H1 (cell line): ENCODE measurements at regions not wholly inside any gene's neighbourhood (a gene's known extent, or its start where the extent isn't known, plus 50 kb on each side); places are given as distances from the start of the nearest gene placed in this dataset.

Experiments
- CTCF ChIA-PET: fragments of 300-600 bp; sonication (Branson Sonifier 250); formaldehyde crosslinking; loops from one replicate; lab custom pipeline; 2021; ENCODE audit not compliant: partially characterized antibody; lab: Charles Lee
- POLR2A ChIA-PET: fragments of 300-600 bp; sonication (Branson Sonifier 250); formaldehyde crosslinking; loops from one replicate; lab custom pipeline; 2021; ENCODE audit warnings: inconsistent platforms; ENCODE audit not compliant: partially characterized antibody; lab: Charles Lee
- DNase-seq, 2 experiments: peaks; one replicate each; pipeline versions ENCODE4 v3.0.0 to v3.0.0-alpha.2; 2010 to 2022; ENCODE audit warnings: low spot score in 2 of 2, low read depth in 1 of 2, mixed read lengths in 1 of 2
- FAIRE-seq: peaks from 2 replicates; lab custom pipeline; 2011; peaks lifted over from hg19 to GRCh38; lab: Jason Lieb, UNC
- H2AFZ ChIP-seq: 2 replicates; pipeline ENCODE4 v1.8.1; 2012; ENCODE audit warnings: low read length, inconsistent platforms
- H2AK5ac ChIP-seq: 2 replicates; pipeline ENCODE4 v1.6.1; 2013; ENCODE audit warnings: low read depth, low read length
- H2BK120ac ChIP-seq: replicated peaks from 2 replicates; pipeline ENCODE3; 2013; ENCODE audit warnings: low read depth, low read length, inconsistent platforms
- H2BK12ac ChIP-seq: 2 replicates; pipeline ENCODE4 v1.6.1; 2013; ENCODE audit warnings: low read depth, low read length
- H2BK15ac ChIP-seq: 2 replicates; pipeline ENCODE4 v1.6.1; 2013; ENCODE audit warnings: low read length
- H2BK20ac ChIP-seq: 2 replicates; pipeline ENCODE4 v1.6.1; 2013; ENCODE audit warnings: low read length
- H2BK5ac ChIP-seq: 2 replicates; pipeline ENCODE4 v1.6.1; 2013; ENCODE audit warnings: low read depth, low read length
- H3K14ac ChIP-seq: 2 replicates; pipeline ENCODE4 v1.6.1; 2013; ENCODE audit warnings: inconsistent platforms; ENCODE audit not compliant: insufficient read length
- H3K18ac ChIP-seq: 2 replicates; pipeline ENCODE4 v1.6.1; 2013; ENCODE audit warnings: low read length; ENCODE audit errors: extremely low read depth
- H3K23ac ChIP-seq: 2 replicates; pipeline ENCODE4 v1.6.1; 2013; ENCODE audit warnings: inconsistent platforms; ENCODE audit not compliant: insufficient read length
- H3K23me2 ChIP-seq: 2 replicates; pipeline ENCODE4 v1.6.1; 2013; ENCODE audit warnings: low read depth, low read length
- H3K27ac ChIP-seq: 2 replicates; pipeline ENCODE4 v1.6.1; 2011; ENCODE audit warnings: low read depth, low read length, inconsistent platforms
- H3K27me3 ChIP-seq, 4 experiments: replicated peaks in 1 of 4; 1 replicate in 1 of 4; 2 replicates in 3 of 4; pipeline versions ENCODE4 v1.6.1 to v1.8.1; 2011 to 2013; ENCODE audit warnings: low read length in 3 of 4, mild to moderate bottlenecking in 3 of 4, inconsistent platforms in 2 of 4, mixed read lengths in 2 of 4, moderate library complexity in 1 of 4; ENCODE audit not compliant: control insufficient read depth in 3 of 4, insufficient read depth in 3 of 4; ENCODE audit errors: extremely low read depth in 1 of 4
- H3K36me3 ChIP-seq, 4 experiments: 2 replicates each; pipeline versions ENCODE4 v1.6.1 to v1.8.1; 2011 to 2013; ENCODE audit warnings: mild to moderate bottlenecking in 4 of 4, low read length in 3 of 4, moderate library complexity in 2 of 4, control low read depth in 1 of 4, inconsistent platforms in 1 of 4; ENCODE audit not compliant: insufficient read depth in 4 of 4, control insufficient read depth in 2 of 4
- H3K4ac ChIP-seq: replicated peaks from 2 replicates; pipeline ENCODE3; 2013; ENCODE audit warnings: low read length, low read depth, mixed read lengths, inconsistent platforms; ENCODE audit not compliant: insufficient read length
- H3K4me1 ChIP-seq, 4 experiments: replicated peaks in 1 of 4; 1 replicate in 1 of 4; 2 replicates in 3 of 4; pipeline versions ENCODE4 v1.6.1 to v1.8.1; 2011 to 2013; ENCODE audit warnings: low read length in 3 of 4, inconsistent platforms in 2 of 4, mixed read lengths in 1 of 4; ENCODE audit not compliant: insufficient read depth in 4 of 4, control insufficient read depth in 3 of 4
- H3K4me2 ChIP-seq, 2 experiments: 2 replicates each; pipeline versions ENCODE4 v1.6.1 to v1.8.1; 2011 to 2013; ENCODE audit warnings: low read depth in 2 of 2, low read length in 2 of 2, control low read depth in 1 of 2, inconsistent platforms in 1 of 2, mild to moderate bottlenecking in 1 of 2; ENCODE audit not compliant: insufficient read depth in 1 of 2
- H3K4me3 ChIP-seq, 4 experiments: fragments of 200-600, 300-600 bp in 1 of 4; sonication (generic), shearing (Covaris generic), sonication (Bioruptor Twin) in 1 of 4; 2 replicates each; pipeline versions ENCODE4 v1.5.1 to v1.8.1; 2011 to 2016; ENCODE audit warnings: low read length in 4 of 4, low read depth in 3 of 4, control low read depth in 2 of 4, inconsistent platforms in 2 of 4, mild to moderate bottlenecking in 2 of 4, mixed read lengths in 1 of 4, moderate library complexity in 1 of 4; ENCODE audit not compliant: insufficient read depth in 2 of 4; ENCODE audit errors: extremely low read depth in 1 of 4
- H3K56ac ChIP-seq: replicated peaks from 2 replicates; pipeline ENCODE3; 2013; ENCODE audit warnings: low read depth, mild to moderate bottlenecking, mixed read lengths, low read length, inconsistent platforms; ENCODE audit not compliant: insufficient read length
- H3K79me1 ChIP-seq: 2 replicates; pipeline ENCODE4 v1.6.1; 2013; ENCODE audit warnings: low read depth, low read length, control low read depth
- H3K79me2 ChIP-seq, 2 experiments: 2 replicates each; pipeline versions ENCODE4 v1.6.1 to v1.8.1; 2012 to 2013; ENCODE audit warnings: low read length in 2 of 2, mild to moderate bottlenecking in 2 of 2, inconsistent platforms in 1 of 2; ENCODE audit not compliant: insufficient read depth in 2 of 2, control insufficient read depth in 1 of 2
- H3K9ac ChIP-seq, 4 experiments: replicated peaks in 1 of 4; 1 replicate in 1 of 4; 2 replicates in 3 of 4; pipeline versions ENCODE4 v1.6.1 to v1.8.1; 2011 to 2013; ENCODE audit warnings: low read depth in 3 of 4, low read length in 3 of 4, control low read depth in 2 of 4, mild to moderate bottlenecking in 2 of 4, moderate library complexity in 2 of 4, inconsistent platforms in 1 of 4; ENCODE audit errors: extremely low read depth in 1 of 4
- H3K9me3 ChIP-seq, 2 experiments: 2 replicates each; pipeline versions ENCODE4 v1.6.1 to v1.8.1; 2012 to 2013; ENCODE audit warnings: mild to moderate bottlenecking in 2 of 2, moderate library complexity in 2 of 2, control low read depth in 1 of 2, inconsistent platforms in 1 of 2, low read depth in 1 of 2, low read length in 1 of 2, mixed read lengths in 1 of 2; ENCODE audit not compliant: insufficient read depth in 2 of 2
- H4K20me1 ChIP-seq, 2 experiments: replicated peaks in 1 of 2; 2 replicates each; pipeline versions ENCODE3 to v1.8.1; 2011 to 2013; ENCODE audit warnings: inconsistent platforms in 2 of 2, low read length in 2 of 2, mild to moderate bottlenecking in 1 of 2; ENCODE audit not compliant: insufficient read depth in 2 of 2, control insufficient read depth in 1 of 2
- H4K5ac ChIP-seq: 2 replicates; pipeline ENCODE4 v1.6.1; 2013; ENCODE audit warnings: low read length, low read depth, mixed read lengths, inconsistent platforms; ENCODE audit not compliant: insufficient read length
- H4K8ac ChIP-seq: 2 replicates; pipeline ENCODE4 v1.8.0; 2013; ENCODE audit warnings: mild to moderate bottlenecking, moderate library complexity, low read length, inconsistent platforms; ENCODE audit not compliant: insufficient read depth; ENCODE audit errors: extremely low read depth
- H4K91ac ChIP-seq: replicated peaks from 2 replicates; pipeline ENCODE3; 2013; ENCODE audit warnings: low read length, mixed read lengths, inconsistent platforms; ENCODE audit not compliant: insufficient read length
- ASH2L ChIP-seq: fragments of 200-600, 300-600 bp; sonication (generic); IDR thresholded peaks from one replicate; pipeline ENCODE4 v1.7.1; 2017; ENCODE audit warnings: low read length
- BRCA1 ChIP-seq: IDR thresholded peaks from 2 replicates; pipeline ENCODE4 v1.6.1; 2012; ENCODE audit warnings: low read depth, low read length, improper control_type of control experiment
- CBX5 ChIP-seq: fragments of 300-800, 300-1000 bp; sonication (generic); IDR thresholded peaks from 2 replicates; pipeline ENCODE4 v1.7.1; 2016; ENCODE audit warnings: antibody characterized with exemption, low read length, low read depth
- CBX8 ChIP-seq: fragments of 300-800, 300-1000 bp; sonication (generic); IDR thresholded peaks from 2 replicates; pipeline ENCODE4 v1.7.1; 2016; ENCODE audit warnings: low read depth, low read length, borderline replicate concordance
- MAX ChIP-seq: IDR thresholded peaks from 2 replicates; pipeline ENCODE4 v1.6.1; 2012; ENCODE audit warnings: inconsistent platforms
- NRF1 ChIP-seq: IDR thresholded peaks from 2 replicates; pipeline ENCODE4 v1.6.1; 2011; ENCODE audit warnings: mild to moderate bottlenecking, low read depth, low read length, improper control_type of control experiment
- POLR2A ChIP-seq, 2 experiments: IDR thresholded peaks; 1 replicate in 1 of 2; 2 replicates in 1 of 2; pipeline ENCODE4 v1.6.1; 2011; ENCODE audit warnings: low read depth in 2 of 2, low read length in 2 of 2, mild to moderate bottlenecking in 2 of 2; ENCODE audit errors: control extremely low read depth in 1 of 2
- RFX5 ChIP-seq: IDR thresholded peaks from 2 replicates; pipeline ENCODE4 v1.6.1; 2011; ENCODE audit warnings: low read depth, low read length, improper control_type of control experiment, borderline replicate concordance
- RNF2 ChIP-seq: fragments of 200-900, 300-1000 bp; sonication (generic); IDR thresholded peaks from 2 replicates; pipeline ENCODE4 v1.7.1; 2016; ENCODE audit warnings: borderline replicate concordance, low read depth, mild to moderate bottlenecking, antibody characterized with exemption, low read length; ENCODE audit not compliant: poor library complexity, severe bottlenecking; ENCODE audit errors: missing control alignments
- SP1 ChIP-seq: IDR thresholded peaks from 2 replicates; pipeline ENCODE4 v1.6.1; 2011; ENCODE audit warnings: low read depth, low read length
- WGBS, 2 experiments: shearing (Covaris generic) in 1 of 2; methylation state at CpG; one replicate each; pipeline versions ENCODE4 v1.1.6 to v1.1.7; 2013 to 2015; ENCODE audit warnings: low lambda C conversion rate in 2 of 2, mixed read lengths in 2 of 2, inconsistent platforms in 1 of 2, low coverage in 1 of 2, missing lambda C conversion rate in 1 of 2; ENCODE audit not compliant: insufficient replicate concordance in 2 of 2, insufficient coverage in 1 of 2, insufficient read length in 1 of 2; ENCODE audit errors: extremely low coverage in 1 of 2, missing lambda C conversion rate in 1 of 2; 5-methylcytosine and 5-hydroxymethylcytosine counted together

GRCh38 chr10:131840788-131841118, 60.1 kb upstream of the PPP2R2D start:
- Histone ChIP-seq H3K23ac (no peak overlapping the region), H3K4me3 (no peak overlapping the region), H2AK5ac (peak overlapping the region; percentile 7; the same call in 1 of the 2 replicates), H3K27ac (no peak overlapping the region), H2AFZ (no peak overlapping the region), H3K79me2 (no peaks in the 10 kb centered on the region; a peak in 1 of 4 replicates), H3K36me3 (no peaks in the 10 kb centered on the region; a peak in 1 of 8 replicates), H4K91ac (peak overlapping the region; percentile 82), H3K9ac (no peak overlapping the region; a peak in 1 of 7 replicates), H4K8ac (no peak overlapping the region), H2BK20ac (no peak overlapping the region), H3K9me3 (no peaks in the 10 kb centered on the region; a peak in 1 of 4 replicates), H2BK12ac (peak overlapping the region; percentile 40; the same call in 1 of the 2 replicates), H3K79me1 (no peaks in the 10 kb centered on the region), H3K14ac (no peak overlapping the region), H2BK15ac (0 out of 2 replicates have a peak overlapping the region, but pooled peaks have one; percentile 11), H3K4me2 (no peak overlapping the region), H3K23me2 (peaks cover 3% of the 10 kb centered on the region; the same call in 1 of the 2 replicates), H3K18ac (no peak overlapping the region), H3K4ac (no peak overlapping the region), H2BK5ac (no peak overlapping the region), H3K4me1 (no peaks in the 10 kb centered on the region; a peak in 1 of 7 replicates), H2BK120ac (no peak overlapping the region), H4K5ac (no peak overlapping the region), H4K20me1 (peaks cover 0 to 5% of the 10 kb centered on the region in 2 experiments), H3K27me3 (no peaks in the 10 kb centered on the region), H3K56ac (peak overlapping the region; percentile 93)
- FAIRE-seq (no peak), DNase-seq (no peak)
- 86% methylated on average over 3 of the region's 3 CpGs; no CpG with 5 or more reads in 1 of the 2 experiments for WGBS, 2 experiments
- POLR2A ChIA-PET = no interaction called here
- no peak for TF ChIP-seq BRCA1
- no peak for TF ChIP-seq RFX5
- no peak for TF ChIP-seq NRF1
- TF ChIP-seq CBX5 = no peak
- no peak for TF ChIP-seq SP1
- no peak for TF ChIP-seq ASH2L
- no peak for TF ChIP-seq MAX
- TF ChIP-seq RNF2 = no peak
- no peak for TF ChIP-seq CBX8
- no peak for TF ChIP-seq POLR2A (IDR thresholded peaks at IDR 0.05; ENCODE audit: control extremely low read depth in 1 of 2, low read depth in 2 of 2, low read length in 2 of 2)
- CTCF ChIA-PET = interaction anchor here (0.7 to 3.6 kb wide), 23 partner anchors 10 to 716 kb away, joined by 3 to 17 read pairs (median 4); no protein-coding TSS in a partner anchor
